SK-N-SH treated with all-trans-retinoic acid at 6 μM for 48 hours (cell line): ENCODE measurements at regions not wholly inside any gene's neighbourhood (a gene's known extent, or its start where the extent isn't known, plus 50 kb on each side); places are given as distances from the start of the nearest gene placed in this dataset.

Experiments used
- ATAC-seq: fragments of 200-7000 bp; cut with Tn5 transposase; 3 replicates; pipeline ENCODE4 v1.9.1; 2020; ENCODE audit warnings: mild to moderate bottlenecking, moderate library complexity
- ARNTL ChIP-seq: fragments of 450-650 bp; formaldehyde crosslinking; IDR thresholded peaks from 2 replicates; pipeline ENCODE4 v1.5.0; 2020; ENCODE audit warnings: low read depth, mild to moderate bottlenecking, moderate library complexity, borderline replicate concordance
- BACH2 ChIP-seq: fragments of 250-450 bp; sonication (Bioruptor Pico); IDR thresholded peaks from 2 replicates; pipeline ENCODE4 v1.9.0; 2021; ENCODE audit warnings: mild to moderate bottlenecking, borderline replicate concordance
- CSDC2 ChIP-seq: fragments of 250-450 bp; sonication (Bioruptor Pico); IDR thresholded peaks from 2 replicates; pipeline ENCODE4 v1.5.0; 2020; ENCODE audit warnings: mild to moderate bottlenecking, moderate library complexity
- GLIS3 ChIP-seq: fragments of 250-450 bp; sonication (Bioruptor Pico); IDR thresholded peaks from 2 replicates; pipeline ENCODE4 v1.5.0; 2020; ENCODE audit warnings: mild to moderate bottlenecking, moderate library complexity
- ISL1 ChIP-seq: fragments of 250-450 bp; sonication (Bioruptor Pico); IDR thresholded peaks from 2 replicates; pipeline ENCODE4 v2.1.2; 2022; ENCODE audit warnings: mild to moderate bottlenecking, moderate library complexity
- OSR1 ChIP-seq: fragments of 250-450 bp; sonication (Bioruptor Pico); IDR thresholded peaks from 2 replicates; pipeline ENCODE4 v1.8.0; 2022; ENCODE audit warnings: moderate library complexity, mild to moderate bottlenecking, inconsistent platforms
- PPARA ChIP-seq: fragments of 250-450 bp; sonication (Bioruptor Pico); IDR thresholded peaks from 2 replicates; pipeline ENCODE4 v1.5.0; 2020; ENCODE audit warnings: mild to moderate bottlenecking, borderline replicate concordance
- RARB ChIP-seq: fragments of 250-450 bp; sonication (Bioruptor Pico); IDR thresholded peaks from 2 replicates; pipeline ENCODE4 v1.8.0; 2021; ENCODE audit warnings: mild to moderate bottlenecking, moderate library complexity
- SNAI2 ChIP-seq: fragments of 250-450 bp; sonication (Bioruptor Pico); IDR thresholded peaks from 2 replicates; pipeline ENCODE4 v1.5.0; 2020; ENCODE audit warnings: mild to moderate bottlenecking, moderate library complexity
- TOX ChIP-seq: fragments of 250-450 bp; sonication (Bioruptor Pico); IDR thresholded peaks from 2 replicates; pipeline ENCODE4 v1.8.0; 2021; ENCODE audit warnings: mild to moderate bottlenecking, moderate library complexity, borderline replicate concordance
- ZFP3 ChIP-seq: fragments of 250-450 bp; sonication (Bioruptor Pico); IDR thresholded peaks from 2 replicates; pipeline ENCODE4 v1.5.0; 2020; ENCODE audit warnings: mild to moderate bottlenecking, moderate library complexity
- ZFP30 ChIP-seq: fragments of 450-650 bp; formaldehyde crosslinking; IDR thresholded peaks from 2 replicates; pipeline ENCODE4 v1.5.0; 2022; ENCODE audit warnings: mild to moderate bottlenecking, moderate library complexity
- ZNF70 ChIP-seq: fragments of 450-650 bp; formaldehyde crosslinking; IDR thresholded peaks from 2 replicates; pipeline ENCODE4 v1.5.0; 2020; ENCODE audit warnings: mild to moderate bottlenecking, moderate library complexity
- ZNF8 ChIP-seq: fragments of 450-650 bp; formaldehyde crosslinking; IDR thresholded peaks from 2 replicates; pipeline ENCODE4 v1.5.0; 2020; ENCODE audit warnings: mild to moderate bottlenecking, moderate library complexity
- TF ChIP-seq, protein P1 (sequence below): fragments of 250-450 bp; sonication (Bioruptor Pico); IDR thresholded peaks from 2 replicates; pipeline ENCODE4 v1.5.0; 2020; ENCODE audit warnings: mild to moderate bottlenecking, moderate library complexity
- TF ChIP-seq, protein P2 (sequence below): fragments of 250-450 bp; sonication (Bioruptor Pico); IDR thresholded peaks from 2 replicates; pipeline ENCODE4 v1.8.0; 2020; ENCODE audit warnings: mild to moderate bottlenecking, moderate library complexity, borderline replicate concordance
- TF ChIP-seq, protein P3 (sequence below): fragments of 250-450 bp; sonication (Bioruptor Pico); IDR thresholded peaks from 2 replicates; pipeline ENCODE4 v1.5.1; 2020; ENCODE audit warnings: low read depth, mild to moderate bottlenecking, moderate library complexity
- TF ChIP-seq, protein P4 (sequence below): fragments of 250-450 bp; sonication (Bioruptor Pico); IDR thresholded peaks from 2 replicates; pipeline ENCODE4 v1.5.1; 2021; ENCODE audit warnings: mild to moderate bottlenecking, moderate library complexity
- TF ChIP-seq, protein P5 (sequence below): fragments of 250-450 bp; sonication (Bioruptor Pico); IDR thresholded peaks from 2 replicates; pipeline ENCODE4 v1.8.0; 2021; ENCODE audit warnings: low read depth, mild to moderate bottlenecking, moderate library complexity, borderline replicate concordance

DNA sequence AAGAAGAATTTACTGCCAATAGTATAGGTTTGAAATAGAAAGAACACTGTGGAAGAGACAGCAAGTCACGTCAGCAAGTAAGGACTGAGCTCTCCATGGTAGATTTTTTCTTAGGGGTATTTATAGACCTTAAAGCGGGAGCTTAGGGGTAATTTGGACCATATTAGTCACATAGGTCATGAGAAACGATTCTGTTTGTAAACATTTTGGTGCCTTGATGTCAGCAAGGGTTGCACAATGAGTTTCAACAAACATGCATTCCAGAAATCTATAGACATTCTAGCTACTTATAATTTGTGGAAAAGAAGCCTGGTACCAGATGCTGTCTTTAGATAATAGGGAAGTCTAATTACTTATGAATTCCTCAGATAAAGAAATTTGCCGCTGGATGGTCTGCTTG is 624.7 kb downstream of the TDRD15 start (continued):
- TF ChIP-seq, protein P1, sequence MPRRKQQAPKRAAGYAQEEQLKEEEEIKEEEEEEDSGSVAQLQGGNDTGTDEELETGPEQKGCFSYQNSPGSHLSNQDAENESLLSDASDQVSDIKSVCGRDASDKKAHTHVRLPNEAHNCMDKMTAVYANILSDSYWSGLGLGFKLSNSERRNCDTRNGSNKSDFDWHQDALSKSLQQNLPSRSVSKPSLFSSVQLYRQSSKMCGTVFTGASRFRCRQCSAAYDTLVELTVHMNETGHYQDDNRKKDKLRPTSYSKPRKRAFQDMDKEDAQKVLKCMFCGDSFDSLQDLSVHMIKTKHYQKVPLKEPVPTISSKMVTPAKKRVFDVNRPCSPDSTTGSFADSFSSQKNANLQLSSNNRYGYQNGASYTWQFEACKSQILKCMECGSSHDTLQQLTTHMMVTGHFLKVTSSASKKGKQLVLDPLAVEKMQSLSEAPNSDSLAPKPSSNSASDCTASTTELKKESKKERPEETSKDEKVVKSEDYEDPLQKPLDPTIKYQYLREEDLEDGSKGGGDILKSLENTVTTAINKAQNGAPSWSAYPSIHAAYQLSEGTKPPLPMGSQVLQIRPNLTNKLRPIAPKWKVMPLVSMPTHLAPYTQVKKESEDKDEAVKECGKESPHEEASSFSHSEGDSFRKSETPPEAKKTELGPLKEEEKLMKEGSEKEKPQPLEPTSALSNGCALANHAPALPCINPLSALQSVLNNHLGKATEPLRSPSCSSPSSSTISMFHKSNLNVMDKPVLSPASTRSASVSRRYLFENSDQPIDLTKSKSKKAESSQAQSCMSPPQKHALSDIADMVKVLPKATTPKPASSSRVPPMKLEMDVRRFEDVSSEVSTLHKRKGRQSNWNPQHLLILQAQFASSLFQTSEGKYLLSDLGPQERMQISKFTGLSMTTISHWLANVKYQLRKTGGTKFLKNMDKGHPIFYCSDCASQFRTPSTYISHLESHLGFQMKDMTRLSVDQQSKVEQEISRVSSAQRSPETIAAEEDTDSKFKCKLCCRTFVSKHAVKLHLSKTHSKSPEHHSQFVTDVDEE (CRISPR knock-in tag) = no peak
- TF ChIP-seq BACH2 (CRISPR knock-in tag) = no peak
- no peak for TF ChIP-seq ZFP30 (CRISPR knock-in tag)
- no peak for TF ChIP-seq GLIS3 (CRISPR knock-in tag)
- TF ChIP-seq RARB (CRISPR knock-in tag) = no peak
- TF ChIP-seq, protein P2, sequence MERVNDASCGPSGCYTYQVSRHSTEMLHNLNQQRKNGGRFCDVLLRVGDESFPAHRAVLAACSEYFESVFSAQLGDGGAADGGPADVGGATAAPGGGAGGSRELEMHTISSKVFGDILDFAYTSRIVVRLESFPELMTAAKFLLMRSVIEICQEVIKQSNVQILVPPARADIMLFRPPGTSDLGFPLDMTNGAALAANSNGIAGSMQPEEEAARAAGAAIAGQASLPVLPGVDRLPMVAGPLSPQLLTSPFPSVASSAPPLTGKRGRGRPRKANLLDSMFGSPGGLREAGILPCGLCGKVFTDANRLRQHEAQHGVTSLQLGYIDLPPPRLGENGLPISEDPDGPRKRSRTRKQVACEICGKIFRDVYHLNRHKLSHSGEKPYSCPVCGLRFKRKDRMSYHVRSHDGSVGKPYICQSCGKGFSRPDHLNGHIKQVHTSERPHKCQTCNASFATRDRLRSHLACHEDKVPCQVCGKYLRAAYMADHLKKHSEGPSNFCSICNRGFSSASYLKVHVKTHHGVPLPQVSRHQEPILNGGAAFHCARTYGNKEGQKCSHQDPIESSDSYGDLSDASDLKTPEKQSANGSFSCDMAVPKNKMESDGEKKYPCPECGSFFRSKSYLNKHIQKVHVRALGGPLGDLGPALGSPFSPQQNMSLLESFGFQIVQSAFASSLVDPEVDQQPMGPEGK (CRISPR knock-in tag) = no peak

DNA sequence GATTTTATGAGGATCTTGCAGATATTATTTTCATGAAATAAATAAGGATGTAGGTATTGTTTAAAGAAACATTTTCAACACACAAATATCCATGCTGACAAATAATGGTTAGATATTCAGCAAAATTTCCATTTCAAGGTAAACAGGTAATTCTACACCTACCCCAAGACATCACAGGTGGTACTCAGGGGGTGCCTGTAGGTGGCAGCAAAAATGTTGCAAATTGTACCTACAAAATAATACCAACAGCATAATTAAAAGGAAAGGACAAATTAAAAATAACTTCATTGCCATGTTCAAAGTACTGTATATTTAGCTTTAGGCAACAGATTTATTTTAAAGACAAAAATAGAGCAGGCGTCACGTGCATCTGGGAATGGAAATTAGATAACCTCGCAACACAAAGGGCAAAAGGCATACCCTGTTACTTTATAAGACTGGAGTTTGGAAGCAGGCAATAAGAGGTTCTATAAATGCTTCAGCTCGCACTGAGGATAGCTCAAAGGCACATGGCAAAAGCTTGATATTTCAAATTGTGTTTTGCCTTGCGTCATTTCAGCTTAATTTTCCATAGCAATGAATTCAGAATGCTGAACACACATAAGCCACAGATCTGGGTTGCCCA is 630.5 kb downstream of the TDRD15 start:
- ATAC-seq = no peak
- TF ChIP-seq BACH2 (CRISPR knock-in tag) = no peak
- no peak for TF ChIP-seq PPARA (CRISPR knock-in tag)
- TF ChIP-seq ISL1 (CRISPR knock-in tag) = no peak
- TF ChIP-seq OSR1 (CRISPR knock-in tag) = no peak
- TF ChIP-seq, protein P3, sequence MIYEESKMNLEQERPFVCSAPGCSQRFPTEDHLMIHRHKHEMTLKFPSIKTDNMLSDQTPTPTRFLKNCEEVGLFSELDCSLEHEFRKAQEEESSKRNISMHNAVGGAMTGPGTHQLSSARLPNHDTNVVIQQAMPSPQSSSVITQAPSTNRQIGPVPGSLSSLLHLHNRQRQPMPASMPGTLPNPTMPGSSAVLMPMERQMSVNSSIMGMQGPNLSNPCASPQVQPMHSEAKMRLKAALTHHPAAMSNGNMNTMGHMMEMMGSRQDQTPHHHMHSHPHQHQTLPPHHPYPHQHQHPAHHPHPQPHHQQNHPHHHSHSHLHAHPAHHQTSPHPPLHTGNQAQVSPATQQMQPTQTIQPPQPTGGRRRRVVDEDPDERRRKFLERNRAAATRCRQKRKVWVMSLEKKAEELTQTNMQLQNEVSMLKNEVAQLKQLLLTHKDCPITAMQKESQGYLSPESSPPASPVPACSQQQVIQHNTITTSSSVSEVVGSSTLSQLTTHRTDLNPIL (CRISPR knock-in tag) = no peak
- TF ChIP-seq, protein P4, sequence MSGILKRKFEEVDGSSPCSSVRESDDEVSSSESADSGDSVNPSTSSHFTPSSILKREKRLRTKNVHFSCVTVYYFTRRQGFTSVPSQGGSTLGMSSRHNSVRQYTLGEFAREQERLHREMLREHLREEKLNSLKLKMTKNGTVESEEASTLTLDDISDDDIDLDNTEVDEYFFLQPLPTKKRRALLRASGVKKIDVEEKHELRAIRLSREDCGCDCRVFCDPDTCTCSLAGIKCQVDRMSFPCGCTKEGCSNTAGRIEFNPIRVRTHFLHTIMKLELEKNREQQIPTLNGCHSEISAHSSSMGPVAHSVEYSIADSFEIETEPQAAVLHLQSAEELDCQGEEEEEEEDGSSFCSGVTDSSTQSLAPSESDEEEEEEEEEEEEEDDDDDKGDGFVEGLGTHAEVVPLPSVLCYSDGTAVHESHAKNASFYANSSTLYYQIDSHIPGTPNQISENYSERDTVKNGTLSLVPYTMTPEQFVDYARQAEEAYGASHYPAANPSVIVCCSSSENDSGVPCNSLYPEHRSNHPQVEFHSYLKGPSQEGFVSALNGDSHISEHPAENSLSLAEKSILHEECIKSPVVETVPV (CRISPR knock-in tag) = no peak
- TF ChIP-seq ARNTL = no peak
- TF ChIP-seq GLIS3 (CRISPR knock-in tag) = no peak
- no peak for TF ChIP-seq ZNF8 (CRISPR knock-in tag)
- TF ChIP-seq, protein P5, sequence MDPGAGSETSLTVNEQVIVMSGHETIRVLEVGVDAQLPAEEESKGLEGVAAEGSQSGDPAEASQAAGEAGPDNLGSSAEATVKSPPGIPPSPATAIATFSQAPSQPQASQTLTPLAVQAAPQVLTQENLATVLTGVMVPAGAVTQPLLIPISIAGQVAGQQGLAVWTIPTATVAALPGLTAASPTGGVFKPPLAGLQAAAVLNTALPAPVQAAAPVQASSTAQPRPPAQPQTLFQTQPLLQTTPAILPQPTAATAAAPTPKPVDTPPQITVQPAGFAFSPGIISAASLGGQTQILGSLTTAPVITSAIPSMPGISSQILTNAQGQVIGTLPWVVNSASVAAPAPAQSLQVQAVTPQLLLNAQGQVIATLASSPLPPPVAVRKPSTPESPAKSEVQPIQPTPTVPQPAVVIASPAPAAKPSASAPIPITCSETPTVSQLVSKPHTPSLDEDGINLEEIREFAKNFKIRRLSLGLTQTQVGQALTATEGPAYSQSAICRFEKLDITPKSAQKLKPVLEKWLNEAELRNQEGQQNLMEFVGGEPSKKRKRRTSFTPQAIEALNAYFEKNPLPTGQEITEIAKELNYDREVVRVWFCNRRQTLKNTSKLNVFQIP (CRISPR knock-in tag) = no peak
- no peak for TF ChIP-seq SNAI2 (CRISPR knock-in tag)
- no peak for TF ChIP-seq RARB (CRISPR knock-in tag)
- no peak for TF ChIP-seq CSDC2 (CRISPR knock-in tag)

DNA sequence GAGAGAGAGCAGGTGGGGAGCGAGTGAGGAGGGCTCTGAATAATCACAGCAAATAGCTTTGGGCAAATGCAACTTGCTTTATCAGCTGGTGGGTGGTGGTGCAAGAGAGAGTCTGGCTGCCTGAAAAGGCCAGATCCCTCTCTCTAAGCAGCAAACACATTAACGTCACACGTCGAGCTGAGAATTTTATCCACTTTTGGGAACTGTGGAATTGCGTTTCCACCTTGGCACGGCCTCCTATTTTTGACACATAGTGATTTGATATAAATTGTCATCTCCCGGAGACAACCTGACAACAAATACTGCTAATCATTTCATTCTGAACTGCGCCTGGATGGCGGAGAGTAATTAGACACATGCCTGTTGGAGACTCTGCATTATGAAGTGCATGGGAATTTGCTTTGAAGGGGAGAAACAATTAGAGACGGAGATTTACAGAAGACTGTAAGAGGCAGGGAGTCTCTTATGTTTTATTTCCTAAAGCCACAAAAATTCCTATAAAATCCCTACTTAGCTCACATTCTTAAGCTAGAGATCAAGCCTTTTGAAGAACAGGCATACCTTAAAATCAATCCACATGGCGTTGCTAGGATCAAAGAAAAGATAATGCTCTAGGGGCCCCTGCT is 634.1 kb downstream of the TDRD15 start:
- TF ChIP-seq TOX (no peak), ZNF70 (no peak), GLIS3 (CRISPR knock-in tag) (no peak), CSDC2 (CRISPR knock-in tag) (no peak), ISL1 (CRISPR knock-in tag) (no peak), ARNTL (no peak), PPARA (CRISPR knock-in tag) (no peak), BACH2 (CRISPR knock-in tag) (no peak), ZFP3 (CRISPR knock-in tag) (no peak)
- TF ChIP-seq, protein P1 (CRISPR knock-in tag) = no peak
- no peak for ATAC-seq
